ENCODE measurements at regions not wholly inside any gene's neighbourhood (a gene's known extent, or its start where the extent isn't known, plus 50 kb on each side); places are given as distances from the start of the nearest gene placed in this dataset.

DNA sequence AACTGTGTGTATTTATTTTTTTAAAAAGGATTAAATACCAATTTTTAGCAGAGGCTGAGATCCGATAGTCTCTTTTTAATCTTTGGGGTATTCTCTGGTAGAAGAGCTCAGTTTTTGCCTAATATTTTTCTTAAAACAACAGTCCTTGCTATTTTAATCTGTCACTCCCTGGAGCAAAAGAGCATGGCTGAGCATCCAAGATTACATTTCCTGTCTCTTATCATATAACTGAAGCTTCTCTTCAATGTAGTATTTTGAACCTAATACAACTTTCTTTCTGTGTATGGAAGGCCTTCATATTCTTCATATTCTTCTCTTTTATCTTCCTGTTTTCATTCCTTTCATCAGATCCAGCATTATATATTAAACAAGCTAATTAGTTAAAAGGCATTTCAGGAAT, 293.7 kb downstream of the NSUN3 start:
- TF ChIP-seq, protein P1, sequence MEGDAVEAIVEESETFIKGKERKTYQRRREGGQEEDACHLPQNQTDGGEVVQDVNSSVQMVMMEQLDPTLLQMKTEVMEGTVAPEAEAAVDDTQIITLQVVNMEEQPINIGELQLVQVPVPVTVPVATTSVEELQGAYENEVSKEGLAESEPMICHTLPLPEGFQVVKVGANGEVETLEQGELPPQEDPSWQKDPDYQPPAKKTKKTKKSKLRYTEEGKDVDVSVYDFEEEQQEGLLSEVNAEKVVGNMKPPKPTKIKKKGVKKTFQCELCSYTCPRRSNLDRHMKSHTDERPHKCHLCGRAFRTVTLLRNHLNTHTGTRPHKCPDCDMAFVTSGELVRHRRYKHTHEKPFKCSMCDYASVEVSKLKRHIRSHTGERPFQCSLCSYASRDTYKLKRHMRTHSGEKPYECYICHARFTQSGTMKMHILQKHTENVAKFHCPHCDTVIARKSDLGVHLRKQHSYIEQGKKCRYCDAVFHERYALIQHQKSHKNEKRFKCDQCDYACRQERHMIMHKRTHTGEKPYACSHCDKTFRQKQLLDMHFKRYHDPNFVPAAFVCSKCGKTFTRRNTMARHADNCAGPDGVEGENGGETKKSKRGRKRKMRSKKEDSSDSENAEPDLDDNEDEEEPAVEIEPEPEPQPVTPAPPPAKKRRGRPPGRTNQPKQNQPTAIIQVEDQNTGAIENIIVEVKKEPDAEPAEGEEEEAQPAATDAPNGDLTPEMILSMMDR (IDR thresholded peaks at IDR 0.05; ENCODE audit: insufficient read depth, low read length, poor library complexity, severe bottlenecking) = no peak
- TF ChIP-seq EZH2phosphoT487 (conservative IDR thresholded peaks at IDR 0.05; ENCODE audit: low read length) = no peak
